Peyer's patch (tissue), 4 donors: ENCODE measurements at regions not wholly inside any gene's neighbourhood (a gene's known extent, or its start where the extent isn't known, plus 50 kb on each side); places are given as distances from the start of the nearest gene placed in this dataset.

ENCODE experiments used
- POLR2A ChIP-seq, 2 donors: fragments of 450-650 bp; IDR thresholded peaks; one replicate each; pipeline ENCODE4 v1.5.1; 2017; ENCODE audit warnings: antibody characterized with exemption in 2 of 2, mild to moderate bottlenecking in 2 of 2, moderate library complexity in 2 of 2
- TF ChIP-seq, protein P1 (sequence below), 6 experiments: fragments of 450-650 bp in 4 of 6; fragments of 200-600 bp in 2 of 6; sonication (generic) in 1 of 6; IDR thresholded peaks; one replicate each; pipeline ENCODE4 v1.5.1; 2017 to 2019; ENCODE audit warnings: antibody characterized with exemption in 6 of 6, mild to moderate bottlenecking in 3 of 6, moderate library complexity in 1 of 6

DNA sequence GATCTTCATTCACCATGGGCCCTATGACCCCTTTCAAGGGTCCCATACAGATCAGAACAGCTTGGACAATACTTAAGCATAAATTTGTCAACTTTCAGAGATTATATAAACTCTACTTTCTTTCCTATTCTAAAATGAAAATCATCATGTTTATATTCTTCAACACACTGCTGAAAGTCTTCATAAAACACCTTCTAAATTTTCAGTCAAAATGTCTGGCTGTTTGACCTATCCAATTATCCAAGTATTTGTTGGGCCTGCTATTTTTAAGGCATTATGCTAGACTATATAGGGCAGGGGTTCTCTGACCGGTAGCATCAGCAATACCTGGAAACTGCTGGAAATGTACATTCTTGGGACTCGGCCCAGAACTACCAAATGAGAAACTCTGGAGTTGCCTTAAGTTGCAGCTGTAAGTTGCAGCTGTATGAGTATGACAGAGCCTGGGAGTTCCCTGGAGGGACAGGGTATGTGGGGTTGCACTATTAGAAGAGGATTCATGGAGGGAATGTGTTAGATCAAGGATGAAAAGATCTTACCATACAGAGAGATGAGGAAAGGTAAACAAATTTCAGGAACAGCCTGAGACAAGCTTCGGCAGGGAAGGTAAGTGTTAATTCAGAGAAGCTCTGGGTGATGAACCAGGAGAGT lies 293.0 kb downstream of the ADGB start:
- TF ChIP-seq, protein P1, sequence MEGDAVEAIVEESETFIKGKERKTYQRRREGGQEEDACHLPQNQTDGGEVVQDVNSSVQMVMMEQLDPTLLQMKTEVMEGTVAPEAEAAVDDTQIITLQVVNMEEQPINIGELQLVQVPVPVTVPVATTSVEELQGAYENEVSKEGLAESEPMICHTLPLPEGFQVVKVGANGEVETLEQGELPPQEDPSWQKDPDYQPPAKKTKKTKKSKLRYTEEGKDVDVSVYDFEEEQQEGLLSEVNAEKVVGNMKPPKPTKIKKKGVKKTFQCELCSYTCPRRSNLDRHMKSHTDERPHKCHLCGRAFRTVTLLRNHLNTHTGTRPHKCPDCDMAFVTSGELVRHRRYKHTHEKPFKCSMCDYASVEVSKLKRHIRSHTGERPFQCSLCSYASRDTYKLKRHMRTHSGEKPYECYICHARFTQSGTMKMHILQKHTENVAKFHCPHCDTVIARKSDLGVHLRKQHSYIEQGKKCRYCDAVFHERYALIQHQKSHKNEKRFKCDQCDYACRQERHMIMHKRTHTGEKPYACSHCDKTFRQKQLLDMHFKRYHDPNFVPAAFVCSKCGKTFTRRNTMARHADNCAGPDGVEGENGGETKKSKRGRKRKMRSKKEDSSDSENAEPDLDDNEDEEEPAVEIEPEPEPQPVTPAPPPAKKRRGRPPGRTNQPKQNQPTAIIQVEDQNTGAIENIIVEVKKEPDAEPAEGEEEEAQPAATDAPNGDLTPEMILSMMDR (IDR thresholded peaks at IDR 0.05): no peak
- no peak for TF ChIP-seq POLR2A (IDR thresholded peaks at IDR 0.05)
